GM12878 (cell line): ENCODE measurements at regions not wholly inside any gene's neighbourhood (a gene's known extent, or its start where the extent isn't known, plus 50 kb on each side); places are given as distances from the start of the nearest gene placed in this dataset.

Experiments used
- ATAC-seq: fragments of 200-7000 bp; cut with Tn5 transposase; 3 replicates; pipeline ENCODE4 v1.9.1; 2020; ENCODE audit warnings: mild to moderate bottlenecking, moderate library complexity
- BruUV-seq: library from RNA; stranded (reverse); fragments of 400-500 nt; replicated peaks from 2 replicates; lab custom pipeline; 2021; lab: Mats Ljungman, UMichigan
- CTCF ChIA-PET: fragments of 300-600 bp; sonication (Branson Sonifier 250); formaldehyde crosslinking; extraction: SDS; loops from one replicate; lab custom pipeline; 2021; ENCODE audit warnings: inconsistent platforms; lab: Yijun Ruan, JAX
- POLR2A ChIA-PET: fragments of 350-600 bp; formaldehyde crosslinking; extraction: SDS; loops from one replicate; lab custom pipeline; 2021; ENCODE audit warnings: inconsistent platforms; lab: Charles Lee
- RAD21 ChIA-PET: fragments of 300-600 bp; sonication (Branson Sonifier 250); formaldehyde crosslinking; loops from one replicate; lab custom pipeline; 2023; ENCODE audit warnings: antibody characterized with exemption; ENCODE audit not compliant: unreplicated experiment; lab: Charles Lee
- SMC1A ChIA-PET: fragments of 300-600 bp; sonication (Branson Sonifier 250); formaldehyde crosslinking; loops from one replicate; lab custom pipeline; 2023; ENCODE audit not compliant: unreplicated experiment, uncharacterized antibody; lab: Charles Lee
- DNase-seq: peaks from one replicate; pipeline ENCODE4 v3.0.0-alpha.2; 2011; ENCODE audit warnings: low read depth, low spot score
- FAIRE-seq: peaks from 3 replicates; lab custom pipeline; 2011; peaks lifted over from hg19 to GRCh38; lab: Jason Lieb, UNC
- H2AFZ ChIP-seq: 2 replicates; pipeline ENCODE4 v1.6.0; 2011; ENCODE audit warnings: low read depth, low read length, control low read depth; ENCODE audit not compliant: control insufficient read depth
- H3K27ac ChIP-seq: 2 replicates; pipeline ENCODE4 v1.5.1; 2011; ENCODE audit warnings: control low read depth; ENCODE audit not compliant: control insufficient read depth, insufficient read depth
- H3K27me3 ChIP-seq, 2 experiments: replicated peaks in 1 of 2; 2 replicates each; pipeline versions ENCODE4 v1.6.0 to v1.6.1; 2011; ENCODE audit warnings: low read length in 1 of 2; ENCODE audit not compliant: control insufficient read depth in 2 of 2, insufficient read depth in 2 of 2
- H3K36me3 ChIP-seq, 2 experiments: 2 replicates each; pipeline ENCODE4 v1.5.1; 2011; ENCODE audit warnings: low read length in 1 of 2; ENCODE audit not compliant: control insufficient read depth in 2 of 2, insufficient read depth in 2 of 2
- H3K4me1 ChIP-seq: 2 replicates; pipeline ENCODE4 v1.6.1; 2011; ENCODE audit warnings: mild to moderate bottlenecking, low read length, moderate library complexity, mixed read lengths; ENCODE audit not compliant: control insufficient read depth, insufficient read depth
- H3K4me2 ChIP-seq: 2 replicates; pipeline ENCODE4 v1.6.0; 2011; ENCODE audit warnings: control low read depth; ENCODE audit not compliant: control insufficient read depth, insufficient read depth
- H3K4me3 ChIP-seq: fragments of 200-600 bp; sonication (generic); 2 replicates; pipeline ENCODE4 v1.5.1; 2016
- H3K79me2 ChIP-seq: 2 replicates; pipeline ENCODE4 v1.6.0; 2011; ENCODE audit warnings: low read length; ENCODE audit not compliant: control insufficient read depth, insufficient read depth
- H3K9ac ChIP-seq: 2 replicates; pipeline ENCODE4 v1.8.0; 2011; ENCODE audit warnings: low read length, control low read depth, mixed read lengths; ENCODE audit not compliant: control insufficient read depth, insufficient read depth
- H3K9me3 ChIP-seq: replicated peaks from 3 replicates; pipeline ENCODE4 v1.5.1; 2011; ENCODE audit warnings: mild to moderate bottlenecking, low read length; ENCODE audit not compliant: control insufficient read depth, insufficient read depth
- H4K20me1 ChIP-seq: 2 replicates; pipeline ENCODE4 v1.6.0; 2011; ENCODE audit not compliant: control insufficient read depth, insufficient read depth
- BACH1 ChIP-seq: fragments of 450-650 bp; IDR thresholded peaks from 2 replicates; pipeline ENCODE4 v1.6.1; 2017; ENCODE audit warnings: mild to moderate bottlenecking, borderline replicate concordance
- HDAC2 ChIP-seq: fragments of 200-600 bp; sonication (generic); IDR thresholded peaks from 2 replicates; pipeline ENCODE4 v1.6.1; 2017
- LARP7 ChIP-seq: fragments of 450-650 bp; IDR thresholded peaks from 2 replicates; pipeline ENCODE4 v1.6.1; 2017; ENCODE audit warnings: mild to moderate bottlenecking
- NFXL1 ChIP-seq: fragments of 450-650 bp; IDR thresholded peaks from 2 replicates; pipeline ENCODE4 v1.6.1; 2017; ENCODE audit warnings: antibody characterized with exemption, mild to moderate bottlenecking, borderline replicate concordance
- SUPT20H ChIP-seq: IDR thresholded peaks from 2 replicates; pipeline ENCODE4 v1.6.1; 2011; ENCODE audit warnings: low read depth, mild to moderate bottlenecking, low read length, moderate library complexity, borderline replicate concordance; ENCODE audit not compliant: control insufficient read depth
- TARDBP ChIP-seq: IDR thresholded peaks from 2 replicates; pipeline ENCODE4 v1.6.1; 2016; ENCODE audit warnings: borderline replicate concordance
- TCF12 ChIP-seq: IDR thresholded peaks from 2 replicates; pipeline ENCODE4 v1.6.1; 2011; ENCODE audit warnings: low read depth, mild to moderate bottlenecking, low read length
- USF1 ChIP-seq: IDR thresholded peaks from 2 replicates; pipeline ENCODE4 v1.6.1; 2011; ENCODE audit warnings: borderline replicate concordance, low read depth, mild to moderate bottlenecking, moderate library complexity, mixed read lengths, low read length; ENCODE audit not compliant: insufficient read depth; ENCODE audit errors: extremely low read length
- YBX1 ChIP-seq: fragments of 450-650 bp; IDR thresholded peaks from 2 replicates; pipeline ENCODE4 v1.6.1; 2016; ENCODE audit warnings: antibody characterized with exemption
- ZNF592 ChIP-seq: fragments of 450-650 bp; IDR thresholded peaks from 2 replicates; pipeline ENCODE4 v1.6.1; 2017; ENCODE audit warnings: mild to moderate bottlenecking, moderate library complexity
- WGBS: methylation state at CpG from one replicate; pipeline ENCODE4 v1.1.6; 2016; ENCODE audit warnings: low lambda C conversion rate; ENCODE audit not compliant: insufficient replicate concordance, insufficient coverage; ENCODE audit errors: missing lambda C conversion rate; 5-methylcytosine and 5-hydroxymethylcytosine counted together
- in situ Hi-C: fragments of 300-500 bp; cut with MboI; formaldehyde crosslinking; loops from 9 replicates; pipeline ENCODE4 v1.14.3; 2018; ENCODE audit warnings: mixed read lengths
- intact Hi-C: fragments of 100-400 bp; cut with micrococcal nuclease; formaldehyde crosslinking; loops from one replicate; pipeline ENCODE4 v1.14.2; 2022; ENCODE audit not compliant: unreplicated experiment

GRCh38 chr10:52959810-52960209 is 187.2 kb upstream of the MBL2 start:
- H3K27ac ChIP-seq: no peak overlapping the region
- WGBS: 2% methylated on average over 2 of the region's 2 CpGs
- TF ChIP-seq YBX1 (no peak), TCF12 (no peak), NFXL1 (no peak), TARDBP (no peak), LARP7 (no peak), SUPT20H (no peak), HDAC2 (no peak), ZNF592 (no peak), BACH1 (no peak), USF1 (no peak)
- intact Hi-C loops (loop anchor here (10.0 kb wide), 1 partner anchor 475 kb away; no protein-coding TSS in a partner anchor), in situ Hi-C loops (no loop called here)
- H3K36me3 ChIP-seq: no peaks in the 10 kb centered on the region
- H3K4me2 ChIP-seq: no peak overlapping the region
- no peak overlapping the region for H3K9ac ChIP-seq
- ChIA-PET SMC1A (interaction anchor here (0.7 to 2.6 kb wide), 2 partner anchors 8 to 355 kb away, joined by 3 to 14 read pairs; no protein-coding TSS in a partner anchor), POLR2A (interaction anchor here (0.5 kb wide), 1 partner anchor 14 kb away, joined by 4 read pairs; no protein-coding TSS in a partner anchor), RAD21 (interaction anchor here (1.1 to 1.8 kb wide), 2 partner anchors 8 to 11 kb away, joined by 4 read pairs; no protein-coding TSS in a partner anchor), CTCF (interaction anchor here (1.2 to 3.0 kb wide), 2 partner anchors 8 to 142 kb away, joined by 3 to 22 read pairs; no protein-coding TSS in a partner anchor)
- BruUV-seq: no TSS peak
- H3K4me3 ChIP-seq: no peak overlapping the region
- H3K79me2 ChIP-seq: no peaks in the 10 kb centered on the region
- H3K4me1 ChIP-seq: peaks cover 3% of the 10 kb centered on the region; the same call in 1 of the 2 replicates
- H4K20me1 ChIP-seq: no peaks in the 10 kb centered on the region
- DNase-seq: no peak
- no peak for FAIRE-seq
- H3K9me3 ChIP-seq: no peaks in the 10 kb centered on the region; the same call in 2 of the 3 replicates
- H2AFZ ChIP-seq: no peak overlapping the region
- no peaks in the 10 kb centered on the region for H3K27me3 ChIP-seq
- ATAC-seq: no peak
